ENCODE measurements at regions not wholly inside any gene's neighbourhood (a gene's known extent, or its start where the extent isn't known, plus 50 kb on each side); places are given as distances from the start of the nearest gene placed in this dataset.

- no peak for DNase-seq (ENCODE audit: extremely low read depth, low read depth)
- TF ChIP-seq CTCF (IDR thresholded peaks at IDR 0.05; ENCODE audit: low read depth, low read length) = no peak
These were observed 265.4 kb downstream of the CNTN3 start for GRCh38 chr3:74349015-74349414.

GRCh38 chr3:74347563-74348268 lies 266.7 kb downstream of the CNTN3 start:
- no peak for DNase-seq (ENCODE audit: extremely low read depth, low read depth)
- TF ChIP-seq CTCF (IDR thresholded peaks at IDR 0.05; ENCODE audit: low read depth, low read length) = no peak

- DNase-seq (ENCODE audit: extremely low read depth, low read depth) = no peak
- no peak for TF ChIP-seq CTCF (IDR thresholded peaks at IDR 0.05; ENCODE audit: low read depth, low read length)
These were observed 267.6 kb downstream of the CNTN3 start for GRCh38 chr3:74346896-74347295.

- DNase-seq (ENCODE audit: extremely low read depth, low read depth) = no peak
- no peak for TF ChIP-seq CTCF (IDR thresholded peaks at IDR 0.05; ENCODE audit: low read depth, low read length)
These were observed 268.8 kb downstream of the CNTN3 start for GRCh38 chr3:74345701-74346100.

DNA sequence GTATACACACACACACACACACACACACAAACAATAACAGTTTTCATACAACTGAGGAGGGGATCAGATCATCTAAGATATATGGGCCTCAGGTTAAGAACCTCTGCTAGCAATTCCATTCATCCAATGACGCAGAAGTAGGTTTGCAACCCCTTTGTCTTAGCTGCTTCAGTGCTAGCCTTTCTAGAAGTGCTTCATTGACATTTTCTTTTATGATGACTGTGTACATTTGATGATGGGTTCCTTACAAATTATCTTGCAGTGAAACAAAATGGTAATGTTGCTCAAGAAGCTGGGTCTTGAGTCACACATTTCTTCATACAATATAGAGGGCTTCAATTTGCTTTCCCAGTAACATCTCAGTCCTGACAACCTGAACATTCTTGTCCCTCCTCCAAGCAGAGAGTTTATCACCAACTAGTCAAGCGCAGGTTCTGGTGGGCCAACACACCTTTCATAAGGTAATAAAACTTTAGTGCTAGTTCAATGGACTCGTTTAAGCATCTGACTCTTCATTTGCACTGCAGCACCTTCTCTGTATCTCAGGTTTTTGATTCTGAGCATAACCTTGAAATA lies 269.5 kb downstream of the CNTN3 start:
- TF ChIP-seq CTCF (IDR thresholded peaks at IDR 0.05; ENCODE audit: low read depth, low read length) = no peak
- no peak for DNase-seq (ENCODE audit: extremely low read depth, low read depth)

- no peak for TF ChIP-seq CTCF (IDR thresholded peaks at IDR 0.05; ENCODE audit: low read depth, low read length)
- DNase-seq (ENCODE audit: extremely low read depth, low read depth) = no peak
These were observed 271.1 kb downstream of the CNTN3 start for GRCh38 chr3:74343391-74343790.

DNA sequence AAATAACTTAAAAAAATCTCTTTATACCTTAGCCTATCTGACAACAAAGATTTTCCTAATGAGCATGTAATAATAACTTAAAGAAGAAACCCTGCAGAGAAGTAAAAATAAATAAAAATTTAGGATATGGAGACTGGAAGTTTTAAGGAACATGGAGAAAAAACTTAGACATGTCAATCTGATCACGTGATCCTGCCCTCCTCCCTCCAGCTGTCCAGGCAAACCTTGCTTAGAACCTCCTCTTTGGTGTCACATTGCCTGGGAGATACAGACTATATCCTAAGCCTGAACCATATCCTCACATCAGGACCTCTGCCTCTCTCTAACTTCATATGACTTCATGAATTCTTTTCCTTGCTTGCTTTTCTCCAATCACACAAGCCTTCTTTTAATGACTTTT lies 275.5 kb downstream of the CNTN3 start:
- no peak for TF ChIP-seq CTCF (IDR thresholded peaks at IDR 0.05; ENCODE audit: low read depth, low read length)
- DNase-seq (ENCODE audit: extremely low read depth, low read depth) = no peak
